ENCODE measurements at regions not wholly inside any gene's neighbourhood (a gene's known extent, or its start where the extent isn't known, plus 50 kb on each side); places are given as distances from the start of the nearest gene placed in this dataset.

DNA sequence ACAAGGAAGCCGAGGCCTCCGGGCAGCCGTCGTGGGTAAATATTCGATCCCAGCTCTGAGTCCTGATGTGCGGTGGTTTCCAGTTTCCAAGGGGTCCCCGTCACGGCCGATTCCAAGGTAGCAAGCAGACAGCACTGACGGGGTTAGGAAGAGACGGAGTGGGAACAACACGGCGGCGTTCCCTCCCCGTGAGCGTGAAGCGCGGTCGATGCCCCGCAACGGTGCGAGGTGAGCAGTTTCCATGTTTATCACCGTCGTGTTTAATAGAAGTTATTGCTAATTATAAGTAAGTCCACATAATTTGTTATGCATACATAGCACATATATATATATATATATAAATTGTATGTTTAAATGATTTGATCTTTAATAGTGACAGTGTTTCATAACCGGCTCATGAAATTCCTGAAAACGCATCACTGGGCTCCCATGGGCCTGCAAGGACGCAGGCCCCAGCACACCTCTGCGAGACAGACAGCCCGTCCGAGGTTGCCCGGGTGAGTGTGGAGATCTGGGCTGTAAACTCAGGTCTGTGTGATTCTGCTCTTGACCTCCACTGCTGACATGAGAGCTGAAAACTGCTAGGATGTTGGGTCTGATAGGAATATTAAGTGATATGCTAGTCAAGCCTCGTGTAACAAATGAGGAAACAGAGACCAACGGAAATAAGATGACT lies 243.5 kb upstream of the SALL3 start:
- no peaks in the 10 kb centered on the region for H3K4me1 ChIP-seq (ENCODE audit: insufficient read depth, low read length, poor library complexity, severe bottlenecking)
- no peak overlapping the region for H3K27ac ChIP-seq (ENCODE audit: low read depth, low read length, poor library complexity, severe bottlenecking)
- no peaks in the 10 kb centered on the region for H3K36me3 ChIP-seq (ENCODE audit: insufficient read depth, low read length, poor library complexity, severe bottlenecking)
- intact Hi-C loops (cut with micrococcal nuclease; ENCODE audit: unreplicated experiment) = no loop called here
- TF ChIP-seq EZH2 (IDR thresholded peaks at IDR 0.05; ENCODE audit: borderline replicate concordance, low read depth, low read length, poor library complexity, severe bottlenecking) = no peak
- TF ChIP-seq, protein P1, sequence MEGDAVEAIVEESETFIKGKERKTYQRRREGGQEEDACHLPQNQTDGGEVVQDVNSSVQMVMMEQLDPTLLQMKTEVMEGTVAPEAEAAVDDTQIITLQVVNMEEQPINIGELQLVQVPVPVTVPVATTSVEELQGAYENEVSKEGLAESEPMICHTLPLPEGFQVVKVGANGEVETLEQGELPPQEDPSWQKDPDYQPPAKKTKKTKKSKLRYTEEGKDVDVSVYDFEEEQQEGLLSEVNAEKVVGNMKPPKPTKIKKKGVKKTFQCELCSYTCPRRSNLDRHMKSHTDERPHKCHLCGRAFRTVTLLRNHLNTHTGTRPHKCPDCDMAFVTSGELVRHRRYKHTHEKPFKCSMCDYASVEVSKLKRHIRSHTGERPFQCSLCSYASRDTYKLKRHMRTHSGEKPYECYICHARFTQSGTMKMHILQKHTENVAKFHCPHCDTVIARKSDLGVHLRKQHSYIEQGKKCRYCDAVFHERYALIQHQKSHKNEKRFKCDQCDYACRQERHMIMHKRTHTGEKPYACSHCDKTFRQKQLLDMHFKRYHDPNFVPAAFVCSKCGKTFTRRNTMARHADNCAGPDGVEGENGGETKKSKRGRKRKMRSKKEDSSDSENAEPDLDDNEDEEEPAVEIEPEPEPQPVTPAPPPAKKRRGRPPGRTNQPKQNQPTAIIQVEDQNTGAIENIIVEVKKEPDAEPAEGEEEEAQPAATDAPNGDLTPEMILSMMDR (conservative IDR thresholded peaks at IDR 0.05; ENCODE audit: low read depth, low read length) = no peak
- DNase-seq (ENCODE audit: low spot score) = no peak
- H3K27me3 ChIP-seq (replicated peaks; ENCODE audit: insufficient read depth, low read depth, low read length, poor library complexity) = no peaks in the 10 kb centered on the region
- BruUV-seq (replicated peaks) = no TSS peak
- POLR2A ChIA-PET (ENCODE audit: low non-redundant PET) = no interaction called here
- CTCF ChIA-PET = no interaction called here
- no peaks in the 10 kb centered on the region for H3K9me3 ChIP-seq (ENCODE audit: low read depth, low read length, poor library complexity, severe bottlenecking)
- H3K4me3 ChIP-seq (ENCODE audit: low read depth, low read length, poor library complexity, severe bottlenecking) = no peak overlapping the region

DNA sequence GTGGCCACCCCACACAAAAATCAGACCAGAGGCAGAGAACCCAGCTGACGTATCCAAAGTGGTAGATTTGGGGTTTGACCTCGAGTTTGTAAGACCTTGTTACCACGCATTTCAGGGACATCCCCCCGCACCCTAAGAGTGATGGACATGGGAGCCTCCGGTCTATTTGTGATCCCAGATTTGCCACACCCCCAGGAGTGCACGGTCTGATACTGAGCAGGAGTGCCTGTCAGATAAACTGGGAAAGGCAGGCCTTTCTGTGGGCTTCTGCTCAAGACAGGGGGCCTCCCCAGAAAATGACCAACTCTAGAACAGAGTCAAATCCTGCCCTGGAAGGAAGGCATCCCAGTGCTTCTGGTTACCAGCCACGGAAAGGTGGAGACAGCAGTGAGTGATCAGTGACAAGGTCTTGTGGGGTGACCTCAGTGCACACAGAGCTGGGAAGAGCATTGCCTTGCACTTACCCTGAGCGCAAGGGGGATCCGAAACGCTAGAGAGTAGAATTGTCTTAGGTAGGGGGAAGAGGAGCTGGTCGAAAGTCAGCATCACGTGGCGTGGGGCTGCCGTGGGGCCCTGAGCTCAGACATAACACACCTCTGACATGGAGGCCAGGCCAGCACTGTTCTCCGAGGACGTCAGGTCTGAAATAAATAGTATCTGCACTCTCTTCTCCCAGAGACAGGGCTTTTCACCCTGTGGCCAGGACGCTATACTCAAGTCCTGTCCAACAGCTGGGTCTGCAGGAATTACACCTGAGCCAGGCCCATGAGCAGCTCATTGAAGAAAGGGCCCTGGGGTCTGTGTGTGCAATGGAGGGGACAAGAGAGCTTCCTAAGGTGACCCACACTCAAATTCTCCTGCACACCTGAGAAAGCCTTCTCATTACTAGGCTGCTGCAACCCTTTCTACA lies 242.4 kb upstream of the SALL3 start:
- Histone ChIP-seq H3K27ac (ENCODE audit: low read depth, low read length, poor library complexity, severe bottlenecking) (no peak overlapping the region), H3K36me3 (ENCODE audit: insufficient read depth, low read length, poor library complexity, severe bottlenecking) (no peaks in the 10 kb centered on the region), H3K27me3 (replicated peaks; ENCODE audit: insufficient read depth, low read depth, low read length, poor library complexity) (no peaks in the 10 kb centered on the region), H3K4me3 (ENCODE audit: low read depth, low read length, poor library complexity, severe bottlenecking) (no peak overlapping the region), H3K4me1 (ENCODE audit: insufficient read depth, low read length, poor library complexity, severe bottlenecking) (no peaks in the 10 kb centered on the region), H3K9me3 (ENCODE audit: low read depth, low read length, poor library complexity, severe bottlenecking) (no peaks in the 10 kb centered on the region)
- ChIA-PET CTCF (no interaction called here), POLR2A (ENCODE audit: low non-redundant PET) (no interaction called here)
- intact Hi-C loops (cut with micrococcal nuclease; ENCODE audit: unreplicated experiment) = no loop called here
- no peak for DNase-seq (ENCODE audit: low spot score)
- no TSS peak for BruUV-seq (replicated peaks)
- TF ChIP-seq, protein P1 (conservative IDR thresholded peaks at IDR 0.05; ENCODE audit: low read depth, low read length) = no peak
- no peak for TF ChIP-seq EZH2 (IDR thresholded peaks at IDR 0.05; ENCODE audit: borderline replicate concordance, low read depth, low read length, poor library complexity, severe bottlenecking)

DNA sequence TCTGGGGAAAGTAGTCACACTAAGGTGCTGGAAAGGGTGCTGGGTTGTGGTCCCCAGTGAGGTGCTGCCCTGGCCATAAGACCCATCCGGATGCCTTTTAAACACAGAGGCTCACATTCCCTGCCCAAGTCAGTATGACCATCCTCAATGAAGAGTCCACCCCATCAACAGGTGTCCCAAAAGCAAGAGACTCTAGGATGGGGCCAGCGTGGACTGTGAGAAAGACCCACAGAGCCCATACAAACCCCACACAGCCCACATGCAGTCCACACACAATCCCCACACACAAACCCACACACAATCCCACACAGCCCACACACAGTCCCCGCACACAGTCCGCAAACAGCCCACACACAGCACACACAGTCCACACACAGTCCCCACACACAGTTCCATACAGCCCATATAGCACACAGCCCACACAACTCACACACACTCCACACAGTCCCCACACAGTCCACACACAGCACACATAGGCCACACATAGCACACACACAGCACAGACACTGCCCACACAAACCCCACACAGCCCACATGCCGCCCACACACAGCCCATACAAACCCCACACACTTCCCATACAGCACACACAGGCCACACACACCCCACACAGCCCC lies 241.4 kb upstream of the SALL3 start:
- POLR2A ChIA-PET (ENCODE audit: low non-redundant PET) = no interaction called here

More for the DNA sequence above, 241.4 kb upstream of the SALL3 start:
- CTCF ChIA-PET = no interaction called here
- Histone ChIP-seq H3K27me3 (replicated peaks; ENCODE audit: insufficient read depth, low read depth, low read length, poor library complexity) (no peaks in the 10 kb centered on the region), H3K36me3 (ENCODE audit: insufficient read depth, low read length, poor library complexity, severe bottlenecking) (no peaks in the 10 kb centered on the region), H3K27ac (ENCODE audit: low read depth, low read length, poor library complexity, severe bottlenecking) (no peak overlapping the region), H3K4me1 (ENCODE audit: insufficient read depth, low read length, poor library complexity, severe bottlenecking) (no peaks in the 10 kb centered on the region), H3K4me3 (ENCODE audit: low read depth, low read length, poor library complexity, severe bottlenecking) (no peak overlapping the region), H3K9me3 (ENCODE audit: low read depth, low read length, poor library complexity, severe bottlenecking) (no peaks in the 10 kb centered on the region)
- no peak for TF ChIP-seq EZH2 (IDR thresholded peaks at IDR 0.05; ENCODE audit: borderline replicate concordance, low read depth, low read length, poor library complexity, severe bottlenecking)
- TF ChIP-seq, protein P1 (conservative IDR thresholded peaks at IDR 0.05; ENCODE audit: low read depth, low read length) = no peak
- DNase-seq (ENCODE audit: low spot score) = no peak
- intact Hi-C loops (cut with micrococcal nuclease; ENCODE audit: unreplicated experiment) = no loop called here
- no TSS peak for BruUV-seq (replicated peaks)
